GM23338 (cell line): ENCODE measurements at regions not wholly inside any gene's neighbourhood (a gene's known extent, or its start where the extent isn't known, plus 50 kb on each side); places are given as distances from the start of the nearest gene placed in this dataset.

Source experiments
- ATAC-seq: fragments of 200-7000 bp; cut with Tn5 transposase; 3 replicates; pipeline ENCODE4 v1.9.1; 2020
- DNase-seq: peaks from one replicate; pipeline ENCODE4 v3.0.0-alpha.2; 2015; ENCODE audit warnings: low spot score
- H2AFZ ChIP-seq: fragments of 200-600 bp; sonication (generic); 2 replicates; pipeline ENCODE4 v1.8.0; 2016; ENCODE audit warnings: antibody characterized with exemption, mild to moderate bottlenecking, moderate library complexity
- H3F3A ChIP-seq: fragments of 200-600 bp; sonication (generic); replicated peaks from 2 replicates; pipeline ENCODE4 v1.8.0; 2017; ENCODE audit warnings: antibody characterized with exemption, mixed run types, low read depth
- H3K27ac ChIP-seq: fragments of 200-600 bp; sonication (generic); 2 replicates; pipeline ENCODE4 v1.6.1; 2016; ENCODE audit warnings: low read depth
- H3K27me3 ChIP-seq: fragments of 200-600 bp; sonication (generic); 2 replicates; pipeline ENCODE4 v1.8.0; 2016; ENCODE audit warnings: mild to moderate bottlenecking, mixed run types, moderate library complexity; ENCODE audit not compliant: insufficient read depth
- H3K36me3 ChIP-seq: fragments of 200-600 bp; sonication (generic); 2 replicates; pipeline ENCODE4 v1.8.0; 2016; ENCODE audit warnings: mild to moderate bottlenecking; ENCODE audit not compliant: insufficient read depth
- H3K4me1 ChIP-seq: fragments of 200-600 bp; sonication (generic); 2 replicates; pipeline ENCODE4 v1.8.0; 2016; ENCODE audit warnings: mild to moderate bottlenecking, moderate library complexity; ENCODE audit not compliant: insufficient read depth
- H3K4me2 ChIP-seq: fragments of 200-600 bp; sonication (generic); 2 replicates; pipeline ENCODE4 v1.7.1; 2017; ENCODE audit warnings: mixed run types
- H3K4me3 ChIP-seq: fragments of 200-600 bp; sonication (generic); 2 replicates; pipeline ENCODE4 v1.6.1; 2016; ENCODE audit warnings: mixed run types
- H3K79me2 ChIP-seq: fragments of 200-600 bp; sonication (generic); replicated peaks from 2 replicates; pipeline ENCODE4 v1.8.0; 2017; ENCODE audit warnings: mild to moderate bottlenecking; ENCODE audit not compliant: insufficient read depth
- H3K9me2 ChIP-seq: fragments of 200-600 bp; sonication (generic); 2 replicates; pipeline ENCODE4 v1.8.0; 2017; ENCODE audit not compliant: insufficient read depth
- H4K20me1 ChIP-seq: fragments of 200-600 bp; sonication (generic); replicated peaks from 2 replicates; pipeline ENCODE4 v1.8.0; 2017; ENCODE audit warnings: mild to moderate bottlenecking; ENCODE audit not compliant: insufficient read depth
- H3K27ac Mint-ChIP-seq: 2 replicates; pipeline ENCODE4 v1.8.0; 2020; ENCODE audit warnings: inconsistent platforms, mild to moderate bottlenecking, moderate library complexity, mixed read lengths
- H3K27me3 Mint-ChIP-seq: 3 replicates; pipeline ENCODE4 v1.8.0; 2022; ENCODE audit warnings: low read depth, mild to moderate bottlenecking, moderate library complexity, mixed read lengths, inconsistent platforms; ENCODE audit not compliant: insufficient read depth, poor library complexity
- H3K36me3 Mint-ChIP-seq: 3 replicates; pipeline ENCODE4 v1.8.0; 2021; ENCODE audit warnings: low read depth, mild to moderate bottlenecking, inconsistent platforms, moderate library complexity, mixed read lengths
- H3K4me1 Mint-ChIP-seq: 3 replicates; pipeline ENCODE4 v1.8.0; 2020; ENCODE audit warnings: mild to moderate bottlenecking, inconsistent platforms, mixed read lengths
- H3K4me3 Mint-ChIP-seq: 3 replicates; pipeline ENCODE4 v1.8.0; 2021; ENCODE audit warnings: moderate library complexity, mild to moderate bottlenecking, inconsistent platforms, mixed read lengths
- H3K9me3 Mint-ChIP-seq: 3 replicates; pipeline ENCODE4 v1.8.0; 2020; ENCODE audit warnings: moderate library complexity, mild to moderate bottlenecking, inconsistent platforms, mixed read lengths
- CREB1 ChIP-seq: fragments of 250-450 bp; sonication (Bioruptor Pico); IDR thresholded peaks from 2 replicates; pipeline ENCODE4 v1.5.0; 2020; ENCODE audit warnings: low read depth, mild to moderate bottlenecking, moderate library complexity
- EZH2phosphoT487 ChIP-seq: fragments of 200-600 bp; sonication (generic); IDR thresholded peaks from one replicate; pipeline ENCODE4 v1.8.1; 2018; ENCODE audit warnings: antibody characterized with exemption; ENCODE audit not compliant: unreplicated experiment
- TF ChIP-seq, protein P1 (sequence below): IDR thresholded peaks from 2 replicates; pipeline ENCODE4 v1.6.1; 2016; ENCODE audit warnings: antibody characterized with exemption
- TF ChIP-seq, protein P2 (sequence below), 2 experiments: fragments of 200-600 bp in 1 of 2; sonication (generic) in 1 of 2; conservative IDR thresholded peaks; 2 replicates each; pipeline versions ENCODE4 v1.5.1 to v1.6.1; 2016 to 2017; ENCODE audit warnings: antibody characterized with exemption in 2 of 2, low read depth in 2 of 2, mild to moderate bottlenecking in 2 of 2, moderate library complexity in 1 of 2

DNA sequence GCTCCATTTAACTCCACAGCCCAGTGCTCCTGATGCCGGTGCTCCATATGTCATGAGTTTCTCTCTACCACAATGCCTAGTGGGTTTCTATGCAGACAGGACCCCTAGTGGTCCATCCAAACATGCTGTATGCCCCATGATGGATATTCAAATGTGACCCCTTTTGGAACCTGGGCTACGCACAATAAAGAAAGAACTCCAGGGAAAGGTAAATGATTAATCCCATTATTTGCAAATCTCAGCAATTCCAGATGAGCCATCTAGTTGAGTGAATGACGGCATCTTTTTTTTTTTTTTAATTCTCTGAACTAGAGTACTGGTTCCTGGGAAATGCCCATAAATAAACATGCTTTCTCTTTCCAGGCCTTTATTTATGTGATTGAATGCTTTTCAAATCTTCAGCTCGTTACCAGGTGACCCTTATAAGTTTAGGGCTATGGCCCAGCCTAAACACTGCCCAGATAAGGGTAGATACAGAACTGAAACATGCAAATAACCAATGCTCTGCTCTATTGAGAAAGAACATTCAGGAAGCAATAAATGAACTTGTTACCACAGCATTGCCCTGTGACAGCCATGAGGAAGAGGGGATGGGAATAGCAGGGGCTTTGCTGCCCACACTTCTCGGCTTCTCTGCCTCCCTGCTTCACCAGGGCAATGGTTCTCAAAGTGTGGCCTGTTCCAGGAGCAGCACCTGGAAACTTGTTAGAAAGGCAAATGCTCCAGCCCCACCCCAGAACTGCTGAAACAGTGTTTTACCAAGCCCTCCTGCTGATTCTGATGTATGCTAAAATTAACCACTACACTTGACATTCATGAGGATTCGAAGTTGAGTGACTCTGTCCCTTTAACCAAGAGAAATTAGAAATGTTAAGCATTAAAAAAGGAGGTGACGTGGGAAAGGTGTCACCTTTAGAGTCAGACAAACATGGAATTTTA lies 151.7 kb downstream of the SEC16B start:
- no peaks in the 10 kb centered on the region for H3F3A ChIP-seq
- Mint-ChIP-seq H3K27me3 (no peaks in the 10 kb centered on the region), H3K4me1 (peaks cover 17% of the 10 kb centered on the region), H3K36me3 (peaks cover 7% of the 10 kb centered on the region), H3K9me3 (peaks cover 10% of the 10 kb centered on the region), H3K4me3 (no peak overlapping the region), H3K27ac (no peak overlapping the region)
- no peak overlapping the region for H3K4me3 ChIP-seq
- H3K36me3 ChIP-seq, result no peaks in the 10 kb centered on the region; the same call in 1 of the 2 replicates
- H3K4me2 ChIP-seq, result no peak overlapping the region
- H3K4me1 ChIP-seq, result 0 out of 2 replicates have a peak, but pooled peaks cover 5% of the 10 kb centered on the region
- no peak for DNase-seq
- ATAC-seq, result no peak; the same call in 2 of the 3 replicates
- H3K79me2 ChIP-seq, result no peaks in the 10 kb centered on the region
- TF ChIP-seq, protein P1, sequence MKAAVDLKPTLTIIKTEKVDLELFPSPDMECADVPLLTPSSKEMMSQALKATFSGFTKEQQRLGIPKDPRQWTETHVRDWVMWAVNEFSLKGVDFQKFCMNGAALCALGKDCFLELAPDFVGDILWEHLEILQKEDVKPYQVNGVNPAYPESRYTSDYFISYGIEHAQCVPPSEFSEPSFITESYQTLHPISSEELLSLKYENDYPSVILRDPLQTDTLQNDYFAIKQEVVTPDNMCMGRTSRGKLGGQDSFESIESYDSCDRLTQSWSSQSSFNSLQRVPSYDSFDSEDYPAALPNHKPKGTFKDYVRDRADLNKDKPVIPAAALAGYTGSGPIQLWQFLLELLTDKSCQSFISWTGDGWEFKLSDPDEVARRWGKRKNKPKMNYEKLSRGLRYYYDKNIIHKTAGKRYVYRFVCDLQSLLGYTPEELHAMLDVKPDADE, result no peak
- TF ChIP-seq, protein P2, sequence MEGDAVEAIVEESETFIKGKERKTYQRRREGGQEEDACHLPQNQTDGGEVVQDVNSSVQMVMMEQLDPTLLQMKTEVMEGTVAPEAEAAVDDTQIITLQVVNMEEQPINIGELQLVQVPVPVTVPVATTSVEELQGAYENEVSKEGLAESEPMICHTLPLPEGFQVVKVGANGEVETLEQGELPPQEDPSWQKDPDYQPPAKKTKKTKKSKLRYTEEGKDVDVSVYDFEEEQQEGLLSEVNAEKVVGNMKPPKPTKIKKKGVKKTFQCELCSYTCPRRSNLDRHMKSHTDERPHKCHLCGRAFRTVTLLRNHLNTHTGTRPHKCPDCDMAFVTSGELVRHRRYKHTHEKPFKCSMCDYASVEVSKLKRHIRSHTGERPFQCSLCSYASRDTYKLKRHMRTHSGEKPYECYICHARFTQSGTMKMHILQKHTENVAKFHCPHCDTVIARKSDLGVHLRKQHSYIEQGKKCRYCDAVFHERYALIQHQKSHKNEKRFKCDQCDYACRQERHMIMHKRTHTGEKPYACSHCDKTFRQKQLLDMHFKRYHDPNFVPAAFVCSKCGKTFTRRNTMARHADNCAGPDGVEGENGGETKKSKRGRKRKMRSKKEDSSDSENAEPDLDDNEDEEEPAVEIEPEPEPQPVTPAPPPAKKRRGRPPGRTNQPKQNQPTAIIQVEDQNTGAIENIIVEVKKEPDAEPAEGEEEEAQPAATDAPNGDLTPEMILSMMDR (conservative IDR thresholded peaks at IDR 0.05; ENCODE audit: low read depth in 2 of 2), result peak; percentile 11 to 29; a peak in 2 of 4 replicates
- no peak for TF ChIP-seq EZH2phosphoT487
- H3K9me2 ChIP-seq, result peaks cover 23% of the 10 kb centered on the region
- H3K27ac ChIP-seq, result no peak overlapping the region
- no peaks in the 10 kb centered on the region for H4K20me1 ChIP-seq
- no peaks in the 10 kb centered on the region for H3K27me3 ChIP-seq
- H2AFZ ChIP-seq, result no peak overlapping the region

DNA sequence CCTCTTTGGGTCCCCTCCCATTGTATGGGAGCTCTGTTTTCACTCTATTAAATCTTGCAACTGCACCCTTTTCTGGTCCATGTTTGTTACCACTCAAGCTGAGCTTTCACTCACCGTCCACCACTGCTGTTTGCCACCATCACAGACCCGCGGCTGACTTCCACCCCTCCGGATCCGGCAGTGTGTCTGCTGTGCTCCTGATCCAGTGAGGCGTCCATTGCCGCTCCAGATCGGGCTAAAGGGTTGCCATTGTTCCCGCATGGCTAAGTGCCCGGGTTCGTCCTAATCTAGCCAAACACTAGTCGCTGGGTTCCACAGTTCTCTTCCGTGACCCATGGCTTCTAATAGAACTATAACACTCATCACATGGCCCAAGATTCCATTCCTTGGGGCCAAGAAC lies 157.2 kb downstream of the SEC16B start:
- ATAC-seq (no peak), DNase-seq (no peak)
- no peaks in the 10 kb centered on the region for H4K20me1 ChIP-seq
- no peak overlapping the region for H3K4me3 ChIP-seq
- Mint-ChIP-seq H3K27ac (no peak overlapping the region), H3K4me1 (peaks cover 11% of the 10 kb centered on the region), H3K36me3 (peaks cover 7% of the 10 kb centered on the region), H3K9me3 (peaks cover 12% of the 10 kb centered on the region), H3K4me3 (no peak overlapping the region), H3K27me3 (no peaks in the 10 kb centered on the region)
- peaks cover 27% of the 10 kb centered on the region for H3K9me2 ChIP-seq
- no peaks in the 10 kb centered on the region for H3F3A ChIP-seq
- H3K79me2 ChIP-seq, result no peaks in the 10 kb centered on the region
- TF ChIP-seq, protein P1, result no peak
- TF ChIP-seq CREB1 (CRISPR knock-in tag), result no peak
- H3K27me3 ChIP-seq, result no peaks in the 10 kb centered on the region
- no peak overlapping the region for H2AFZ ChIP-seq
- no peak overlapping the region for H3K27ac ChIP-seq
- H3K4me1 ChIP-seq, result 0 out of 2 replicates have a peak, but pooled peaks cover 5% of the 10 kb centered on the region
- H3K36me3 ChIP-seq, result no peaks in the 10 kb centered on the region; the same call in 1 of the 2 replicates
- H3K4me2 ChIP-seq, result no peak overlapping the region
